ENCODE measurements at regions not wholly inside any gene's neighbourhood (a gene's known extent, or its start where the extent isn't known, plus 50 kb on each side); places are given as distances from the start of the nearest gene placed in this dataset.

DNA sequence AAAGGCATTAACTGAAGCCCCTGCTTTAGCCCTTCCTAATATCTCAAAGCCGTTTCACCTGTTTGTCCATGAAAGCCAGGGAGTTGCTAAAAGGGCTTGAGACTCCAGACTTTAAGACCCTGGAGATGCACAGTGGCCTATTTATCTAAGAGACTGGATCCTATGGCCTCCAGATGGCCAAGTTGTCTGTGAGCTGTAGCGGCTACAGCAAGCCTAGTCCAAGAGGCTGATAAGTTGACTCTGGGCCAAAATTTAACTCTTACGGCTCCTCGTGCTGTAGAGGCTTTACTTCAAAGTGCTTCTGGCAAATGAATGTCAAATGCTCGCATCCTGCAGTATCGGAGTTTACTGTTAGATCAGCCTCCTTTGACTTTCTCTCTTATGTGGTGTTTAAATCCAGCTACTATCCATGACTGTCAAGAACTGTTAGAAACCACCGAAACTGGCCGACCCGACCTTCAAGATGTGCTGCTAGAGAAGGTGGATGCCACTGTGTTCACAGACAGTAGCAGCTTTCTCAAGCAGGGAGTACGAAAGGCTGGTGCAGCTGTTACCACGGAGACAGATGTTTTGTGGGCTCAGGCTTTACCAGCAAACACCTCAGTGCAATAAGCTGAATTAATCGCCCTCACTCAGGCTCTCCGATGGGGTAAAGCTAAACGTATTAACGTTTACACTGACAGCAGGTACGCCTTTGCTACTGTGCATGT lies 336.7 kb upstream of the CNTNAP5 start:
- Histone ChIP-seq H3K27me3 (no peaks in the 10 kb centered on the region), H3K4me3 (ENCODE audit: low read depth, low read length) (no peak overlapping the region)

DNA sequence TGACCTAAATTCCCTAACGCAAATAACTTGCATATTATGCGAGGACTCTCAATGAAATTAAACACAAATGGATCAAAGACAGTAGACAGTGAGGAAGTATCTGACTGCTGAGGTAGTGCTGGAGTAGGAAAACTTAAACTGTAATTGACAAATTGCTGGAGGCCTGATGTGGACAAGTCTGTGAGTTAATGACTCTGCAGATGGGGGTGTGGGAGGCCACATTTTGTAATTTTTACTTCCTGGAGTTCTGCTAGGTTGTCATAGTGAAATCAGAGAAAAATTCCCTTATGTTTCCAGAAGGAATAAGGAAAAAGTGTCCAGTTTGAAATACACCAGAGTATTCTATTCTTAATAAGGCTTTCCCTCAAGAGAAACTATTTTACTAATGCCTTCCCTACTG lies 333.0 kb upstream of the CNTNAP5 start:
- Histone ChIP-seq H3K27me3 (no peaks in the 10 kb centered on the region), H3K9me3 (no peaks in the 10 kb centered on the region), H3K36me3 (no peaks in the 10 kb centered on the region), H3K4me3 (ENCODE audit: low read depth, low read length) (no peak overlapping the region), H3K4me1 (no peaks in the 10 kb centered on the region)
- TF ChIP-seq, protein P1, sequence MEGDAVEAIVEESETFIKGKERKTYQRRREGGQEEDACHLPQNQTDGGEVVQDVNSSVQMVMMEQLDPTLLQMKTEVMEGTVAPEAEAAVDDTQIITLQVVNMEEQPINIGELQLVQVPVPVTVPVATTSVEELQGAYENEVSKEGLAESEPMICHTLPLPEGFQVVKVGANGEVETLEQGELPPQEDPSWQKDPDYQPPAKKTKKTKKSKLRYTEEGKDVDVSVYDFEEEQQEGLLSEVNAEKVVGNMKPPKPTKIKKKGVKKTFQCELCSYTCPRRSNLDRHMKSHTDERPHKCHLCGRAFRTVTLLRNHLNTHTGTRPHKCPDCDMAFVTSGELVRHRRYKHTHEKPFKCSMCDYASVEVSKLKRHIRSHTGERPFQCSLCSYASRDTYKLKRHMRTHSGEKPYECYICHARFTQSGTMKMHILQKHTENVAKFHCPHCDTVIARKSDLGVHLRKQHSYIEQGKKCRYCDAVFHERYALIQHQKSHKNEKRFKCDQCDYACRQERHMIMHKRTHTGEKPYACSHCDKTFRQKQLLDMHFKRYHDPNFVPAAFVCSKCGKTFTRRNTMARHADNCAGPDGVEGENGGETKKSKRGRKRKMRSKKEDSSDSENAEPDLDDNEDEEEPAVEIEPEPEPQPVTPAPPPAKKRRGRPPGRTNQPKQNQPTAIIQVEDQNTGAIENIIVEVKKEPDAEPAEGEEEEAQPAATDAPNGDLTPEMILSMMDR (IDR thresholded peaks at IDR 0.05; ENCODE audit: low read depth, low read length) = no peak
- no peak for DNase-seq

More for the DNA sequence above, 336.7 kb upstream of the CNTNAP5 start:
- H3K9me3 ChIP-seq = no peaks in the 10 kb centered on the region
- peak; percentile 11 for DNase-seq
- TF ChIP-seq, protein P1 (IDR thresholded peaks at IDR 0.05; ENCODE audit: low read depth, low read length) = no peak
- H3K4me1 ChIP-seq = no peaks in the 10 kb centered on the region
- H3K36me3 ChIP-seq = no peaks in the 10 kb centered on the region

DNA sequence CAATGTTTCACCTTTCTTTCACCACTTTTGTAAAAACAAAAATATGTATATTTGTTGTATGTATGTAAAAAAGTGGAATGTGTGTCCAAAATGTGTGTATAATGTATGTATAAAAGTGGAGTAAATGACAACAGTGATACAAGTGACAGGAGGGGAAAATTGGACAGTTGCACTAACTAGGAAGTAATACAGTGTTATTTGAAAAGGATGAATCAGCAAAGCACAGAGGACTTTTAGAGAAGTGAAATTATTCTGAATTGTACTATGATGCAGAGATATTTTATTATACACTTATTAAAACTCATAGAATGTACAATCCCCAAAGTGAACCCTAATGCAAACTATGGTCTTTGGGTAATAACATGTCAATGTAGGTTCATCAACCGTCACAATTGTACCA lies 331.3 kb upstream of the CNTNAP5 start:
- Histone ChIP-seq H3K9me3 (no peaks in the 10 kb centered on the region), H3K27me3 (no peaks in the 10 kb centered on the region), H3K4me1 (no peaks in the 10 kb centered on the region), H3K36me3 (no peaks in the 10 kb centered on the region), H3K4me3 (ENCODE audit: low read depth, low read length) (no peak overlapping the region)
- TF ChIP-seq, protein P1 (IDR thresholded peaks at IDR 0.05; ENCODE audit: low read depth, low read length) = no peak
- DNase-seq = no peak

DNA sequence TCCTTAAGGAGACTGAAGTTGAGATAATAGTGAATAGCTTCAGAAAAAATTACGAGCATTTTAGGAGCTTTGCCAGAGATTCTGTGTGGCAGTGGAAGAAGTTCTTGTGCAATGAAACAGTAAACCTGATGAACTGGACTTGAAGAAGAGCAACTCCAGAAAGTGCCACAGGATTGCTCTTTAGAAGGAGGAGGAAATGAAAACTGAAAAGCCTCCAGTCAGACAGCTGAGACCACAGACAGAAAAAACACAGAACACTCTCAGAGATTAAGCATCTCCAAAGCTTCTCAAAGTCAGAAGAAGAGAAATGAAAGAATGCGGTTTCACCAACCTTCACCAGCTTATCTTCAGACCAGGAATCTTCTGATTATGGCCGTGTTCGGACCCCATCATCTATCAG lies 329.7 kb upstream of the CNTNAP5 start:
- H3K27me3 ChIP-seq = no peaks in the 10 kb centered on the region
- DNase-seq = no peak
- H3K4me3 ChIP-seq (ENCODE audit: low read depth, low read length) = no peak overlapping the region
- TF ChIP-seq, protein P1 (IDR thresholded peaks at IDR 0.05; ENCODE audit: low read depth, low read length) = no peak
- H3K9me3 ChIP-seq = no peaks in the 10 kb centered on the region
- H3K36me3 ChIP-seq = no peaks in the 10 kb centered on the region
- no peaks in the 10 kb centered on the region for H3K4me1 ChIP-seq

DNA sequence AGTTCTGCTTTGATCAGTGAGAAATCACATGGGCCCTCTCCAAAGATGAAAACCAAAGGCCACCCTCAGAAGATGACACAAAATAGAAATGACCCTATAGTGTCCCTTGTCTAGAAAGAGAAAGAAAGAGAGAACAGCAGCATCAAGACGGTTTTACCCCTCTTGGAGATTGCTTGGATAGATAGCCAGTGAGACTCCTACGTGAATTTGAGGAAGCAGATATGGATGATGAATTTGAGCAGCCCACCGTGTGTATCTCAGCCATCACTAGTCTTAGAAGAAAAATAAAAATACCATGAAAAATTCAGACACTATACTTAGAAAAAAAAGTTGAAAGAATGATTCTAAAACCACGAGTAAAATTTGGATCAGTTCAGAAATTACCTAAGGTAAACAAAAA lies 329.1 kb upstream of the CNTNAP5 start:
- H3K4me3 ChIP-seq (ENCODE audit: low read depth, low read length) = no peak overlapping the region
- H3K9me3 ChIP-seq = no peaks in the 10 kb centered on the region
- no peak for DNase-seq
- no peaks in the 10 kb centered on the region for H3K27me3 ChIP-seq
- TF ChIP-seq, protein P1 (IDR thresholded peaks at IDR 0.05; ENCODE audit: low read depth, low read length) = no peak
- H3K36me3 ChIP-seq = no peaks in the 10 kb centered on the region
- H3K4me1 ChIP-seq = no peaks in the 10 kb centered on the region

DNA sequence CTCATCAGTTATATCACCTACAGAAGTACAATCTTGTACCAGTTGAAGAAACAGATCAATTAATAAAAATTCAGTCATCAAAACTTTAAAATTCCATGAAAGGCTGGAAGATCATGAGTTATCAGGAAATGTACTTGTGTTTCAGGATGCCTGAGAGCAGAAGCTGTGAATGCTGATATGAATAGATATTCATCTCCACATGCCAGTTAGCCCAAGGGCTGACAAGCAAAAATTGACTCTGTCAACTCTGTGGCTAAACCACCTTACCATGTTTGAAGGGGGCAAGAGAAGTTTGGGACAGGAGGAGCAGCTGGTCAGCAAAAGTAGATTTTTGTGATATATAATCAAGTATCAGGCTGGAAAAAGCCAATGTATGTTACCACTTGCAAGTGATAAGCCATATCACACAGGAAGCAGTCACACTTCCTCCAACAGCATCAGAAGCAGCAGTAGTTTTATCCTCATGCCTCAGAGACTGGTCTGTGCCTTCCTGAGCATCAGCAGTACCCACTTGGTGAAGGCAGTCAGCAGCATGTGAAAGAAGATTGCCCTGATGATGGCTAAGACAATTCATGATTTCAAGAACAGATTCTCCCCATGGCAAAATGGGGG lies 328.2 kb upstream of the CNTNAP5 start:
- H3K36me3 ChIP-seq = no peaks in the 10 kb centered on the region
- no peaks in the 10 kb centered on the region for H3K9me3 ChIP-seq
- DNase-seq = no peak
- TF ChIP-seq, protein P1 (IDR thresholded peaks at IDR 0.05; ENCODE audit: low read depth, low read length) = no peak
- H3K4me1 ChIP-seq = no peaks in the 10 kb centered on the region
- no peak overlapping the region for H3K4me3 ChIP-seq (ENCODE audit: low read depth, low read length)
- no peaks in the 10 kb centered on the region for H3K27me3 ChIP-seq

All from BE2C (cell line).